ENCODE measurements at regions not wholly inside any gene's neighbourhood (a gene's known extent, or its start where the extent isn't known, plus 50 kb on each side); places are given as distances from the start of the nearest gene placed in this dataset.

DNA sequence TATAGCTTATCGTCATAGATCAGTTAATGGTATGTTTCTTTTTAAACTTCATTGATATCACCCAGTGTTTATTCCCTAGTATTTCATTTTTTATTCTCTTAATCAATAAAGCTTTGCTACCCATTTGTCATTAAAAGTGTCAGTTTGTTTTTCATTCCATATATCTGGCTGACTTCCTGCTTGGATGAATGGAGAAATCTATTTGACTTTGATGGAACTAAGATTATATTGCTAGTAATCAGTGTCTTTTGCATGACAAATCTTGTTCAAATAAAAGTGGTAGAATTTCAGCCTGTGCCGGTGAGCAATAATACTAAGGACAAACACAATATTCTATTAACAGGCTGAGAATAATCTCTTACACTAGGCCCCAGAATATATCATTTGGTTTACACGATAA is 203.3 kb downstream of the SEC23IP start:
- no peak overlapping the region for H3K27ac ChIP-seq (ENCODE audit: low read depth, low read length)
- H3K4me1 ChIP-seq (ENCODE audit: control insufficient read depth, low read length), result peaks cover 3% of the 10 kb centered on the region
- no peak overlapping the region for H3K4me3 ChIP-seq (ENCODE audit: low read length)
- no peaks in the 10 kb centered on the region for H4K20me1 ChIP-seq (ENCODE audit: control insufficient read depth, insufficient read depth, low read depth, low read length)
- H3K9me2 ChIP-seq (replicated peaks; ENCODE audit: control insufficient read depth, low read length), result no peaks in the 10 kb centered on the region
- TF ChIP-seq EZH2phosphoT487 (IDR thresholded peaks at IDR 0.05; ENCODE audit: borderline replicate concordance, low read length), result no peak
- TF ChIP-seq, protein P1, sequence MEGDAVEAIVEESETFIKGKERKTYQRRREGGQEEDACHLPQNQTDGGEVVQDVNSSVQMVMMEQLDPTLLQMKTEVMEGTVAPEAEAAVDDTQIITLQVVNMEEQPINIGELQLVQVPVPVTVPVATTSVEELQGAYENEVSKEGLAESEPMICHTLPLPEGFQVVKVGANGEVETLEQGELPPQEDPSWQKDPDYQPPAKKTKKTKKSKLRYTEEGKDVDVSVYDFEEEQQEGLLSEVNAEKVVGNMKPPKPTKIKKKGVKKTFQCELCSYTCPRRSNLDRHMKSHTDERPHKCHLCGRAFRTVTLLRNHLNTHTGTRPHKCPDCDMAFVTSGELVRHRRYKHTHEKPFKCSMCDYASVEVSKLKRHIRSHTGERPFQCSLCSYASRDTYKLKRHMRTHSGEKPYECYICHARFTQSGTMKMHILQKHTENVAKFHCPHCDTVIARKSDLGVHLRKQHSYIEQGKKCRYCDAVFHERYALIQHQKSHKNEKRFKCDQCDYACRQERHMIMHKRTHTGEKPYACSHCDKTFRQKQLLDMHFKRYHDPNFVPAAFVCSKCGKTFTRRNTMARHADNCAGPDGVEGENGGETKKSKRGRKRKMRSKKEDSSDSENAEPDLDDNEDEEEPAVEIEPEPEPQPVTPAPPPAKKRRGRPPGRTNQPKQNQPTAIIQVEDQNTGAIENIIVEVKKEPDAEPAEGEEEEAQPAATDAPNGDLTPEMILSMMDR (IDR thresholded peaks at IDR 0.05; ENCODE audit: low read depth, low read length, poor library complexity, severe bottlenecking), result no peak
- H3K9me3 ChIP-seq (ENCODE audit: control insufficient read depth, insufficient read depth, low read length), result no peaks in the 10 kb centered on the region
- H3K4me2 ChIP-seq (ENCODE audit: low read length), result no peak overlapping the region
- no peaks in the 10 kb centered on the region for H3F3A ChIP-seq (ENCODE audit: control insufficient read depth, insufficient read depth)
- no peaks in the 10 kb centered on the region for H3K36me3 ChIP-seq (ENCODE audit: control insufficient read depth, low read length)
- H3K27me3 ChIP-seq (ENCODE audit: control insufficient read depth, low read length), result no peaks in the 10 kb centered on the region
- no peaks in the 10 kb centered on the region for H3K79me2 ChIP-seq (ENCODE audit: control insufficient read depth, low read length)

DNA sequence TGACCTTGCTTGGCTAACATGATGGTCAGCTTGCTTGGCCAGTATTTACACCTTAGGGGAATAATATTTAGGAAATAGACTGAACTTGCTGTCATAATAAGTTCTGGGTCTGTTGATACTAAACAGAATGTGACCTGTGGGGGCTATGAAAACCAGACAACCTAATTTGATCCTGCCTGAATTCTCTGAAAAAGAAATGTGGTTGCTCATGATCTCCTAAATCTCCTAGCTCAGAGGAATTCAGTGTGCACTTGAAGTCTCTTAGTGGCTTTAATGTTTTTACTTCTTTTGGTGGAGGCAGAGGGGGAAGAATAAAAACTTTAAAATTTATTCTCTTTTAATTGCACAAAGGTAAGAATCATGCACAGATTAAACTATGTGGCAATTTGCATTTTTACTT is 205.2 kb downstream of the SEC23IP start:
- H3K27me3 ChIP-seq (ENCODE audit: control insufficient read depth, low read length), result peaks cover 3% of the 10 kb centered on the region
- no peaks in the 10 kb centered on the region for H3K79me2 ChIP-seq (ENCODE audit: control insufficient read depth, low read length)
- H3K9me2 ChIP-seq (replicated peaks; ENCODE audit: control insufficient read depth, low read length), result no peaks in the 10 kb centered on the region
- H3K4me1 ChIP-seq (ENCODE audit: control insufficient read depth, low read length), result no peaks in the 10 kb centered on the region
- H3K4me3 ChIP-seq (ENCODE audit: low read length), result no peak overlapping the region
- no peak overlapping the region for H3K27ac ChIP-seq (ENCODE audit: low read depth, low read length)
- H4K20me1 ChIP-seq (ENCODE audit: control insufficient read depth, insufficient read depth, low read depth, low read length), result no peaks in the 10 kb centered on the region
- H3K36me3 ChIP-seq (ENCODE audit: control insufficient read depth, low read length), result no peaks in the 10 kb centered on the region
- no peaks in the 10 kb centered on the region for H3F3A ChIP-seq (ENCODE audit: control insufficient read depth, insufficient read depth)
- H3K4me2 ChIP-seq (ENCODE audit: low read length), result no peak overlapping the region
- no peaks in the 10 kb centered on the region for H3K9me3 ChIP-seq (ENCODE audit: control insufficient read depth, insufficient read depth, low read length)
- TF ChIP-seq EZH2phosphoT487 (IDR thresholded peaks at IDR 0.05; ENCODE audit: borderline replicate concordance, low read length), result no peak
- TF ChIP-seq, protein P1 (IDR thresholded peaks at IDR 0.05; ENCODE audit: low read depth, low read length, poor library complexity, severe bottlenecking), result no peak

DNA sequence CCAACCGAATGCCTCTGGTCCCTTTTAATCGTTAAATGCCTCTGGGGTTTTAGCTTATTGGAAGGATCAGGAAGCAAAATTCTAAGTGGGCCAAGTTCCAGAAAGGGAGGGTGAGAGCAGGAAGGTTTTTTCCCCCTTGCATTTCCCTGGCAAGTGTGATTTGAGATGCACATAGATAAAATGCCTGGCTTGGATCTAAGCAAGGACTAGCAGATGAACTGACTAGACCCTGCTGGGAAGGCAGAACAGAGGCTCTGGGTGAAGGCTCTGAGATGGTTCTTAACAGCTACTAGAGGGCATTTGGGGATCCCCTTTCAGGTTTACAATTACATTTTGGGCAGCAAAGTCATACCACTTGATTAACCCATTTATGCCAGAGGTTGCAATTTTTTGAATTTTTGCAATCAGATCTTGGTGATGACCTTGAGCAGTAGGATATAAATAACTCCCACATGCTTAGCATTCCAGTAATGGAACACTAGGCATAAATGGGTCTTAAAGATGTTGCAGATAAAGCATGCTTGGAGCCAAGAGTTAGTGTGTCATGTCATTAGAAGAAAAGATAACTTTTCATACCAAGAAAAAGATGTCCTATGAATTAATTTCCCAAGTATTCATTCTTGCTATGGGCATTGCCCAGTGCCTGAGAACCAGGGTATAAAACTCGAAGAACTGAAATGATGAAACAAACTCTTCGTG is 205.9 kb downstream of the SEC23IP start:
- Histone ChIP-seq H3K9me2 (replicated peaks; ENCODE audit: control insufficient read depth, low read length) (no peaks in the 10 kb centered on the region), H3K27ac (ENCODE audit: low read depth, low read length) (no peak overlapping the region), H3K4me2 (ENCODE audit: low read length) (no peak overlapping the region)

More for the DNA sequence above, 205.9 kb downstream of the SEC23IP start:
- no peaks in the 10 kb centered on the region for H3K4me1 ChIP-seq (ENCODE audit: control insufficient read depth, low read length)
- TF ChIP-seq, protein P1 (IDR thresholded peaks at IDR 0.05; ENCODE audit: low read depth, low read length, poor library complexity, severe bottlenecking), result no peak
- TF ChIP-seq EZH2phosphoT487 (IDR thresholded peaks at IDR 0.05; ENCODE audit: borderline replicate concordance, low read length), result no peak
- no peaks in the 10 kb centered on the region for H3K9me3 ChIP-seq (ENCODE audit: control insufficient read depth, insufficient read depth, low read length)
- no peaks in the 10 kb centered on the region for H3K36me3 ChIP-seq (ENCODE audit: control insufficient read depth, low read length)
- no peaks in the 10 kb centered on the region for H3F3A ChIP-seq (ENCODE audit: control insufficient read depth, insufficient read depth)
- H3K79me2 ChIP-seq (ENCODE audit: control insufficient read depth, low read length), result no peaks in the 10 kb centered on the region
- H4K20me1 ChIP-seq (ENCODE audit: control insufficient read depth, insufficient read depth, low read depth, low read length), result no peaks in the 10 kb centered on the region
- no peak overlapping the region for H3K4me3 ChIP-seq (ENCODE audit: low read length)
- H3K27me3 ChIP-seq (ENCODE audit: control insufficient read depth, low read length), result peaks cover 7% of the 10 kb centered on the region
